IMR-90 (cell line): ENCODE measurements at regions not wholly inside any gene's neighbourhood (a gene's known extent, or its start where the extent isn't known, plus 50 kb on each side); places are given as distances from the start of the nearest gene placed in this dataset.
A peak's percentile ranks its signal among the peaks of the same experiment; 100 is the strongest.

ENCODE experiments used
- ATAC-seq: fragments of 200-7000 bp; cut with Tn5 transposase; 2 replicates; pipeline ENCODE4 v1.9.1; 2020; ENCODE audit warnings: low read depth, mild to moderate bottlenecking, moderate library complexity
- BruUV-seq: library from RNA; stranded (reverse); fragments of 400-500 nt; replicated peaks from 2 replicates; lab custom pipeline; 2021; lab: Mats Ljungman, UMichigan
- CTCF ChIA-PET: fragments of 300-600 bp; formaldehyde crosslinking; extraction: SDS; loops from one replicate; lab custom pipeline; 2021; ENCODE audit warnings: antibody characterized with exemption; lab: Yijun Ruan, JAX
- POLR2A ChIA-PET: fragments of 300-600 bp; sonication (Branson Sonifier 250); formaldehyde crosslinking; loops from one replicate; lab custom pipeline; 2022; ENCODE audit warnings: antibody characterized with exemption; ENCODE audit not compliant: unreplicated experiment; lab: Charles Lee
- DNase-seq: peaks from one replicate; pipeline ENCODE4 v3.0.0; 2013
- H2AFZ ChIP-seq: replicated peaks from 2 replicates; pipeline ENCODE3; 2013; ENCODE audit warnings: low read length, mild to moderate bottlenecking; ENCODE audit not compliant: poor library complexity
- H2AK5ac ChIP-seq: 2 replicates; pipeline ENCODE4 v1.6.1; 2013; ENCODE audit warnings: low read depth, low read length, inconsistent platforms
- H2AK9ac ChIP-seq: replicated peaks from 2 replicates; pipeline ENCODE3; 2013; ENCODE audit warnings: mild to moderate bottlenecking, low read depth, low read length, moderate library complexity; ENCODE audit not compliant: poor library complexity
- H2BK120ac ChIP-seq: 2 replicates; pipeline ENCODE4 v1.6.1; 2013; ENCODE audit warnings: low read depth, low read length, inconsistent platforms
- H2BK15ac ChIP-seq: 3 replicates; pipeline ENCODE4 v1.6.1; 2013; ENCODE audit warnings: low read depth, low read length, inconsistent platforms
- H2BK20ac ChIP-seq: 2 replicates; pipeline ENCODE4 v1.6.1; 2013; ENCODE audit warnings: low read depth, mild to moderate bottlenecking, inconsistent platforms, low read length, moderate library complexity
- H2BK5ac ChIP-seq: 2 replicates; pipeline ENCODE4 v1.6.1; 2013; ENCODE audit warnings: mild to moderate bottlenecking, low read depth, low read length, inconsistent platforms; ENCODE audit not compliant: poor library complexity, severe bottlenecking
- H3K14ac ChIP-seq: replicated peaks from 2 replicates; pipeline ENCODE4 v1.6.1; 2013; ENCODE audit warnings: low read depth, low read length, inconsistent platforms
- H3K18ac ChIP-seq: 2 replicates; pipeline ENCODE4 v1.6.1; 2013; ENCODE audit warnings: low read depth, low read length, control low read depth
- H3K23ac ChIP-seq: 2 replicates; pipeline ENCODE4 v1.6.1; 2013; ENCODE audit warnings: low read depth, low read length, inconsistent platforms
- H3K27ac ChIP-seq: 2 replicates; pipeline ENCODE4 v1.5.1; 2013; ENCODE audit warnings: mild to moderate bottlenecking, control low read depth, low read length; ENCODE audit not compliant: insufficient read depth
- H3K27me3 ChIP-seq: 2 replicates; pipeline ENCODE4 v1.6.1; 2013; ENCODE audit warnings: low read length; ENCODE audit not compliant: control insufficient read depth, insufficient read depth
- H3K36me3 ChIP-seq: 2 replicates; pipeline ENCODE4 v1.6.1; 2013; ENCODE audit warnings: low read length, mixed read lengths; ENCODE audit not compliant: control insufficient read depth, insufficient read depth
- H3K4ac ChIP-seq: 2 replicates; pipeline ENCODE4 v1.6.1; 2013; ENCODE audit warnings: low read depth, low read length, inconsistent platforms
- H3K4me1 ChIP-seq: 2 replicates; pipeline ENCODE4 v1.6.1; 2013; ENCODE audit warnings: low read length, mixed read lengths; ENCODE audit not compliant: control insufficient read depth, insufficient read depth
- H3K4me2 ChIP-seq: 2 replicates; pipeline ENCODE4 v1.6.1; 2013; ENCODE audit warnings: low read depth, mild to moderate bottlenecking, control low read depth, low read length, moderate library complexity
- H3K4me3 ChIP-seq: 2 replicates; pipeline ENCODE4 v1.5.1; 2013; ENCODE audit warnings: low read depth, mild to moderate bottlenecking, control low read depth, low read length, moderate library complexity; ENCODE audit not compliant: insufficient read depth
- H3K56ac ChIP-seq: 2 replicates; pipeline ENCODE4 v1.6.1; 2013; ENCODE audit warnings: low read length, inconsistent platforms; ENCODE audit not compliant: insufficient read depth; ENCODE audit errors: extremely low read depth
- H3K79me1 ChIP-seq, 2 experiments: 2 replicates each; pipeline ENCODE4 v1.6.1; 2013; ENCODE audit warnings: low read length in 2 of 2, inconsistent platforms in 1 of 2, low read depth in 1 of 2
- H3K9ac ChIP-seq: 2 replicates; pipeline ENCODE4 v1.6.1; 2013; ENCODE audit warnings: low read depth, low read length, control low read depth
- H3K9me1 ChIP-seq: 2 replicates; pipeline ENCODE4 v1.6.1; 2013; ENCODE audit warnings: low read length, inconsistent platforms; ENCODE audit not compliant: insufficient read depth
- H3K9me3 ChIP-seq: 2 replicates; pipeline ENCODE4 v1.6.1; 2013; ENCODE audit warnings: low read length; ENCODE audit not compliant: control insufficient read depth, insufficient read depth
- H4K20me1 ChIP-seq: 2 replicates; pipeline ENCODE4 v1.6.1; 2013; ENCODE audit warnings: low read length, inconsistent platforms; ENCODE audit not compliant: insufficient read depth
- H4K5ac ChIP-seq: 2 replicates; pipeline ENCODE4 v1.6.1; 2013; ENCODE audit warnings: mild to moderate bottlenecking, low read depth, low read length, control low read depth
- H4K8ac ChIP-seq, 2 experiments: 2 replicates each; pipeline ENCODE4 v1.6.1; 2013; ENCODE audit warnings: low read depth in 2 of 2, low read length in 2 of 2, control low read depth in 1 of 2, inconsistent platforms in 1 of 2
- H4K91ac ChIP-seq: 2 replicates; pipeline ENCODE4 v1.6.1; 2013; ENCODE audit warnings: low read depth, low read length, inconsistent platforms; ENCODE audit not compliant: insufficient read depth
- CEBPB ChIP-seq: IDR thresholded peaks from 2 replicates; pipeline ENCODE4 v1.6.1; 2012; ENCODE audit warnings: low read depth, low read length, improper control_type of control experiment
- CHD1 ChIP-seq: IDR thresholded peaks from 2 replicates; pipeline ENCODE4 v1.6.1; 2012; ENCODE audit warnings: low read depth, low read length, improper control_type of control experiment
- MXI1 ChIP-seq: IDR thresholded peaks from 2 replicates; pipeline ENCODE4 v1.6.1; 2012; ENCODE audit warnings: low read depth, mild to moderate bottlenecking, low read length, moderate library complexity, borderline replicate concordance
- POLR2A ChIP-seq: IDR thresholded peaks from 2 replicates; pipeline ENCODE4 v1.6.1; 2012; ENCODE audit warnings: mild to moderate bottlenecking, low read depth, low read length
- USF2 ChIP-seq: fragments of 150-350 bp; IDR thresholded peaks from 2 replicates; pipeline ENCODE4 v1.6.1; 2017; ENCODE audit warnings: mild to moderate bottlenecking, antibody characterized with exemption, low read length, low read depth
- WGBS, 2 experiments: methylation state at CpG; one replicate each; pipeline versions ENCODE4 v1.1.5 to v1.1.7; 2013; ENCODE audit warnings: missing lambda C conversion rate in 2 of 2; ENCODE audit not compliant: insufficient read length in 1 of 2; ENCODE audit errors: extremely low coverage in 2 of 2; 5-methylcytosine and 5-hydroxymethylcytosine counted together
- dilution Hi-C: fragments of 300-500 bp; cut with HindIII; formaldehyde crosslinking; loops from one replicate; pipeline ENCODE4 v1.14.3; 2018; ENCODE audit warnings: low sequenced_read_pairs; ENCODE audit not compliant: unreplicated experiment
- in situ Hi-C: fragments of 300-500 bp; cut with MboI; formaldehyde crosslinking; loops from 3 replicates; pipeline ENCODE4 v1.14.3; 2019; ENCODE audit warnings: low sequenced_read_pairs, inconsistent platforms, mixed read lengths
- intact Hi-C: fragments of 100-400 bp; cut with micrococcal nuclease; formaldehyde crosslinking; loops from 2 replicates; pipeline ENCODE4 v1.10.0; 2022
- TF ChIP-seq, protein P1 (sequence below): fragments of 150-350 bp; IDR thresholded peaks from 2 replicates; pipeline ENCODE4 v1.6.1; 2016; ENCODE audit warnings: low read depth, mild to moderate bottlenecking, low read length, moderate library complexity, borderline replicate concordance

- Histone ChIP-seq H3K4me3 (no peak overlapping the region), H2AFZ (no peak overlapping the region), H4K5ac (peak overlapping the region; percentile 14; the same call in 1 of the 2 replicates), H3K56ac (no peak overlapping the region), H3K23ac (no peak overlapping the region), H3K18ac (peak overlapping the region; percentile 80), H2AK9ac (no peak overlapping the region), H4K8ac (no peak overlapping the region; a peak in 1 of 4 replicates), H3K14ac (no peak overlapping the region), H3K9me3 (no peaks in the 10 kb centered on the region), H2BK20ac (0 out of 2 replicates have a peak overlapping the region, but pooled peaks have one; percentile 6), H3K4me2 (peak overlapping the region; percentile 47; the same call in 1 of the 2 replicates), H3K4me1 (peaks cover 9% of the 10 kb centered on the region; the same call in 1 of the 2 replicates), H4K91ac (peak overlapping the region; percentile 34; the same call in 1 of the 2 replicates), H3K79me1 (no peaks in the 10 kb centered on the region), H4K20me1 (no peaks in the 10 kb centered on the region), H2AK5ac (no peak overlapping the region; the same call in 1 of the 2 replicates), H3K4ac (no peak overlapping the region; the same call in 1 of the 2 replicates), H3K36me3 (no peaks in the 10 kb centered on the region), H3K9me1 (no peaks in the 10 kb centered on the region), H2BK5ac (peak overlapping the region; percentile 40), H2BK15ac (no peak overlapping the region), H3K27ac (peak overlapping the region; percentile 92; the same call in 1 of the 2 replicates), H3K27me3 (no peaks in the 10 kb centered on the region), H3K9ac (peak overlapping the region; percentile 50; the same call in 1 of the 2 replicates), H2BK120ac (no peak overlapping the region)
- intact Hi-C loops (loop anchor here (10.0 kb wide), 1 partner anchor 533 kb away; no protein-coding TSS in a partner anchor), in situ Hi-C loops (no loop called here), dilution Hi-C loops (no loop called here)
- DNase-seq (peak; percentile 23), ATAC-seq (peak; percentile 87)
- no CpG with 5 or more reads among the region's 14 CpGs for WGBS, 2 experiments
- BruUV-seq: no TSS peak
- TF ChIP-seq MXI1 (no peak), CEBPB (no peak), USF2 (no peak), CHD1 (no peak), POLR2A (no peak)
- TF ChIP-seq, protein P1, sequence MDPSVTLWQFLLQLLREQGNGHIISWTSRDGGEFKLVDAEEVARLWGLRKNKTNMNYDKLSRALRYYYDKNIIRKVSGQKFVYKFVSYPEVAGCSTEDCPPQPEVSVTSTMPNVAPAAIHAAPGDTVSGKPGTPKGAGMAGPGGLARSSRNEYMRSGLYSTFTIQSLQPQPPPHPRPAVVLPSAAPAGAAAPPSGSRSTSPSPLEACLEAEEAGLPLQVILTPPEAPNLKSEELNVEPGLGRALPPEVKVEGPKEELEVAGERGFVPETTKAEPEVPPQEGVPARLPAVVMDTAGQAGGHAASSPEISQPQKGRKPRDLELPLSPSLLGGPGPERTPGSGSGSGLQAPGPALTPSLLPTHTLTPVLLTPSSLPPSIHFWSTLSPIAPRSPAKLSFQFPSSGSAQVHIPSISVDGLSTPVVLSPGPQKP: no peak
- POLR2A ChIA-PET: no interaction called here
- CTCF ChIA-PET: no interaction called here
Observed at GRCh38 chr1:14511796-14512585, 86.5 kb upstream of the KAZN start.
